ENCODE measurements at regions not wholly inside any gene's neighbourhood (a gene's known extent, or its start where the extent isn't known, plus 50 kb on each side); places are given as distances from the start of the nearest gene placed in this dataset.

DNA sequence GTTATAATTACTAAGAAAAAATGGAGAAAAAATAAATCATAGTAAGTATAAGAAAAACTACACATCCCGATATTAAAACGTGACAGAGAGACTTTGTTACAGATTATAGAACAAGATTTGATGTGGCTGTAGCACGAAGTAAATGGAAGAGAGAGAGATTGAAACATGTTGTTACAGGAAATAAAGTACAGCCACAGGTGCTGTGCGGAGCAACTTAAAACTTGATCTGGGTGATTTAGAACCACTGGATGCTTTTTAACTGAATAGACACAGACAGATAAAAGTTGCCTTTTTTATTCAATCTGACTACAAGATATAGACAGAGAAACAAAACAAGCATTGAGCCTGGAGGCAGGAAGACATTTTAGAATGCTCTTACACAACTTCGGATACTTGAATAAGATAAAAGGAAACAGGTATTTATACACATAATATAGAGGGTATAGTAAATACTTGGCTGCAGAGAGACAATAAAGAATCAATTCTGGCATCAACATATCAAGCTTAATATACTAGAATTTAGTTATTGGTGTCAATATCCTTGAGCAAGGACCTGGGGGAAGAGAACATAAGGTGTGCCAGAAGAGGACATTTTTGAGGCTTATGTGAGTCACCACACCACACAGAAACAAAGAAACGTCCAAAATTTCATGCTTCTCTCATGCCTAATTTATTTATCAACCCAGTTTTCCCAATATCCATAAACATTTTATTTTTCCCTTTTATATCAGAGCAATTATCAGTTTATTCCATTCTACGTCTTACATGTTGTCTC is 548.5 kb downstream of the SLITRK1 start:
- no peak for DNase-seq (ENCODE audit: low read depth)

DNA sequence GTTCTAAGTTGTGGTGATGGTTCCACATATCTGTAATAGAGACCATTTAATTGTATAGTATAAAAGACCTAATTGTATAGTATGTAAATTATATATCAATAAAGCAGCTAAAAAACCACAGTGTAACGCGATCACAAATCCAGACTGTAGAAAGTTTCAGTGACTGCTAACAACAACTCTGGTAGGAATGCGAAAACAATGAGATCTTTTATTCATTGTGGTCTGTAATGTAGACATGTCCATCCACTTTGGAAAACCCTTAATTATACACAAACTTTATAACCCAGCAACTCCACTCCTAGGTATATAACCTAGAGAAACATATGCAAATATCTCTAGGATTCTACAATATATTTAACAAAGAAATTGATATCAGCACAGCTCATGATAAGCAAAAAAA is 549.5 kb downstream of the SLITRK1 start:
- DNase-seq (ENCODE audit: low read depth): no peak

DNA sequence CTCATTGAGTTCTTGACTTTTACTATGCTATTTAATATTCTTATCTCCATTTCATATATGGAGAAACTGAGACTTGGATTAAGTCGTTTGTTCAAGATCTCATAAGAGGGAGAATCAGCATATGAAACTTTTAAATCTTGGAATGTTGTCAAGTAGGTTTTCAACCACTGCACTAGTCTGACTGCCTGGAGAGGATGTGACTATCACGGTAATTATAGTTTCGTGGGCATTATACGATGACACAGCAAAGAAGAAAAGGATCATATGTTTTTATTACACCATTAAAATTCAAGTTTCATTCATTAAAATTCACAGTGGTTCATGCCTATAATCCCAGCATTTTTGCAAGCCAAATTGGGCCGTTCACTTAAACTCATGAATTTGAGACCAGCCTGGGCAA is 555.2 kb downstream of the SLITRK1 start:
- no peak for DNase-seq (ENCODE audit: low read depth)

DNA sequence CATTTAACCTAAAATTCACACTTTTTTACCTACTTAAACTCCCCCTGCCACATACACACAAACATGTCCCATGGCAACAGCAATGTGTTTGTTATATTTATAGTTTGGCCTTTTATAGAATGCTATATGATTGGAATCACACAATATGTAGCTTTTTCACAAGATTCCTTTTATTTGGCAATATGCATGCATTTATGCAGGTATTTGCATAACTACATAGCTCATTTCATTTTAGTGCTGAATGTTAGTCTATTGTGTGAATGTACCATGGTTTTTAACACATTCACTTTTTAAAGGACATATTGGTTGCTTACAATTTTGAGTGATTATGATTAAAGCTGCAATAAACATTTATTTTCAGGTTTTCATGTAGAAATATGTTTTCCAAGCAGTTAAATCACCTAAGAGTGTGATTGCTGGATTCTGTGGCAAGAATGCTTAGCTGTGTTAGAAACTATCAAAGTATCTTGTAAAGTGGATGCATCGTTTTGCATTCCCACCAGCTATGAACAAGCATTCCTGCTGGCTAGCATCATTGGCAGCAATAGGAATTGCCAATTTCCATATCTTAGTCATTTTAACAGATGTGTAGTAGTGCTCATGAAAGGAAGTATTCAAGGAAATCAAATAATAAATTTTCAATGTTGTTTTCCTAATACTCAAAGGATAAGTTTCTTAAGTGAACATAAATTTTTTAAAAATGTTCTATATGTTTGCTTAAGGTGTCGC is 557.0 kb downstream of the SLITRK1 start:
- DNase-seq (ENCODE audit: low read depth): peak; percentile 75

DNA sequence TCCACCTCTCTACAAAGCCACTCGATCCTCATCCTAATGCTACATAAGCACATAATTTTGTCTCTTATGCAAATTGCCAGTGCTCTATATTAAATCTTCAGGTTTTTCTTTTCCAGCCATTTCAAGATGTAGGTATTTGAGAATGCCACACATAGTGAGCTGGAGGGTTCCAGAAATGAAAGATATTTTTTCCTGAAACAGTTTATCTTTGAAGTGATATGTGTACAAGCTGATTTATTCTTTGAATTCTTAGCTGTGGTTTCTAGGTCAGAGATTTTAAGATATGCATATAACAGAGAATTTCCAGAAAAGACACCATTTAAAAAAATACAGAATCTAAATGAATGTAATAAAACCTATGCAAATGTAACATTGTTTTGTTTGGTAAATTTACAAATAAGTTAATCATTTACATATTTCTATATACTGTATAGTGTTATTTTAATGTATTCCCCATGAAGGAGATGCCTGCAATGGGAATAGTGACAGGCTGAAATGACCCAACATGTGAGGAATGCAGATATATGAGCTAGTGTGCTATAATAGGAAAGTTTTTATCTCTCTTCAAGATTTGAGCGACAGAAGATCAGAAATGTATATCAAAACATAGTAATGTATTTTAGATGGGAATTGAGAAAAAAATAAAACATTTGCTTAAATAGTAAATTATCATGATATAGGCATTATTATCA is 570.2 kb downstream of the SLITRK1 start:
- peak; percentile 3 for DNase-seq (ENCODE audit: low read depth)

DNA sequence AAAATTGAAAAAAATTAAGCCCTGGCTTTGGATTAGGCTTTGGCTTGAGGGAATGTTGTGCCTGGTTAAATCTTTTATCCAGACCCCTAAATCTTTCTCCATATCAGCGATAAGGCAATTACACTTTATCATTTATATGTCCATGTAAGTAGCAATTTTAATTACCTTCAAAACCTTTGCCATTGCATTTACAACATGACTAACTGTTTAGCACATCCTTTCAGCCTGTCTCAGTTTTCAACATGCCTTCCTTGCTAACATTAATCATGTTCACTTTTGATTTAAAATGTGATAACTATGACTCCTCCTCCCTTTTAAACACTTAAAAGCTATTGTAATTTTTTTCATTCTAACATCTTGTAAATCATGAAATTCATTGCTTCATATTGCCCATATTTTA is 583.7 kb downstream of the SLITRK1 start:
- no peak for DNase-seq (ENCODE audit: low read depth)

DNA sequence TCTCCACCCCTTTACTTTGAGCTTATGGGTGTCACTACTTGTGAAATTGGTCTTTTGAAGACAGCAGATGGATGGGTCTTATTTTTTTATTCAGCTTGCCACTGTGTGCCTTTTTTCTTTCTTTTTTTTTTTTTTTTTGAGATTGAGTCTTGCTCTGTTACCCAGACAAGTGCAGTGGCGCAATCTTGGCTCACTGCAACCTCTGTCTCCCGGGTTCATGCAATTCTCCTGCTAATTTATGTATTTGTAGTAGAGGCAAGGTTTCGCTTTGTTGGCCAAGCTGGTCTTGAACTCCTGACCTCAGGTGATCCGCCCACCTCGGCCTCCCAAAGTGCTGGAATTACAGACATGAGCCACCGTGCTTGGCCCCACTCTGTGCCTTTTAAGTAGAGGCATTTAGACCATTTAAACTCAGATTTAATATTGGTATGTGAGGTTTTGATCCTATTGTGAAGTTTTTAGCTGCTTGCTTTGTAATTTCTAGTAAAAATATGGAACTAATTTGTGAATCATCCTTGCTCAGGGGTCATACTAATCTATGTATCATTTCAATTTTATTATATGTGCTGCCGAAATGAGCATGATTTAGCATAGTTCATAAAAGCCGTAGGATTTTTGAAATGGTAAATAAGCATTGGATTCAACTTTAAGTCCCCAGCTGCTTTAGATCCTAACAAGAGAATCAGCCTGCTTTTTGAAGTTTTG is 584.5 kb downstream of the SLITRK1 start:
- DNase-seq (ENCODE audit: low read depth): peak; percentile 34

DNA sequence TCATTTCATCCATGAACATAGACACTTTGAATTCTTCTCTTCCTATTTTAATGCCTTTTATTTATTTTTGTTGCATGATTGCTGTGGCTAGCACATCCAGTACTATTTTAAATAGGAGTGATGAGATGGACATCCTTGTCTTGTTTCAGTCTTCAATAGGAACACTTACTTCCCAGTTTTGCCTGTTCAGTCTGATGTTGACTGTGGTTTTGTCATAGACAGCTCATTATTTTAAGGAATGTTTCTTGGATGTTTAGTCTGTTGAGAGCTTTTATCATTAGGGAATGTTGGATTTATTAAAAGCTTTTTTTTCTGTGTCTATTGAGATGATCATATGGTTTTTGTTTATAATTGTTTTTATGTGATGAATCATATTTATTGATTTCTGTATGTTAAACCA is 586.6 kb downstream of the SLITRK1 start:
- no peak for DNase-seq (ENCODE audit: low read depth)

DNA sequence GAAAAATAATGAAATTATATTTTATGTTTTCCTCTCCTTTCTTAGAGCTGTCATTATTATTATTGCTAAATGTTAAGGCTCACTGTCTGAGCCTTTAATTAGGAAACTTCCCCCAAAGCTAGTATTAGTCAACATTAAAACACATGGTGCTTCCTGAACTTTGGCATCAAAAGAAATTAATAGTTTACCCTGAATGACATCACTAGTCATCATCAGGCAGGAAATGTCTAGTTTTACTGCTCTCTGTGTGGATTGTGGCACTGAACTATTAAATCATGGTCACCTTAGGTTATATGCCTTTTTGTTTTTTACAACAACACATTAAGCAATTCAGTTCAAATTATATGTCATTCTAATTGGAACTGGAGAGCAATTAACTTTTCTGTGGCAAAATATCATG is 595.5 kb downstream of the SLITRK1 start:
- peak; percentile 45 for DNase-seq (ENCODE audit: low read depth)

DNA sequence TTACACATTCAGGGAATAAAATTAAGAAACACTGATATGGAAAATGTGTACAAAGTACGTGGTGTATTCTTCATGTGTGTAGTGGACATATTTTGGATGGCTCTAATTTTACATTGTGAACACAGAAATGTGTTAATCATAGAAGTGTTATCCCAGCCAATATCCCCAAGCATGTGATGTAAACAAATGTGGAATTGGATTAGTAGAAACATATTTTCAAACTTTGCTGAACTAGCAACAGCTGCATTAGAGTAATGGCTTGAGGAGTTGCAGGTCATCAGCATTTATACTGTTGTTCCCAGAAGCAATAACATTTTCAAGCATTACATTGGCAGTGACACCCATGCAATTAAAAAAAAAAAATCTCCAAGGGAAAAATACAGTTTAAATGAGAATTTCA is 600.6 kb downstream of the SLITRK1 start:
- DNase-seq (ENCODE audit: low read depth): peak; percentile 76

DNA sequence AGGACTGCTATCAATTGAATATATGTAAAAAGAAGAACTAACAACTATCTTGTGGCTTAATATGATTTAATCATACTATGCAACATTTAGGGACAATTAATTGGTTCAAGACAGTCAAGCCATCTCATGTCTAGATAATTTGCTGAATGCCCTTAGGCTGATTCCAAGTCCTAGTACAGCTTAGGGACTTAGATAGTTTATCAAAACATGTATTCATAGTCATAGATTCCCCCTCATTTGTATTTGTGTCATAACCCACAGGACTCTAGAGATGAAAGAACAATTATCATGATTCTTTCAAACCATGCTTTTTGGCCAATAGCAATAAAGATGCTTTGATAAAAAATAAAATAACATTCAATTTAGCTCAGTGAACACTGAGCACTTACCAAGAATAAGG is 607.6 kb downstream of the SLITRK1 start:
- DNase-seq (ENCODE audit: low read depth): no peak

DNA sequence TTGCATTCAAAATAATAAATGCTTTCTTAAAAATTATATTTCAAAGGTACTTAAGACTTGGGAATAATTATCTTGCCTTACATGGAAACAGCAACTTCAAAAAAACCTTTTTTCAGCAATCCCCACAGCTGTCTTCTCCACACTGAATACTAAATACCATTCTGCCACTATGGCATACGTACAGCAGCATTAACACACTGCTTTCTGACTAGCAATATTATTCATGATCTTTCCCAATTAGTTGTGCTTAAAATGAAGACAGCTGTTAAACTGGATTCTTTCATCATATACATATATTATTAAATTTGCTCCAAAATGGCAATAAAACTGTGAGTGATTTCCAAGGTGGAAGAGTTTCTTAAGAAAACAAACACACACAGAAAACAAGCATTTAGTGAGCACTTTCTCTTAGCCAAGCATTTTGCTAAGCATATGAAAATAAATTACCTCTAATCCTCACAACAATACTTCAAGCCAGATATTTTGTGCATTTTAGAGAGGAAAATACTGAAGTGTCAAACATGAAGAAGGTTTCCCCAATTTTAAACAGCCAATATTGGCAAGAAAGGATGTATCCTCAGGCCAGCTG is 609.5 kb downstream of the SLITRK1 start:
- DNase-seq (ENCODE audit: low read depth): peak; percentile 21

DNA sequence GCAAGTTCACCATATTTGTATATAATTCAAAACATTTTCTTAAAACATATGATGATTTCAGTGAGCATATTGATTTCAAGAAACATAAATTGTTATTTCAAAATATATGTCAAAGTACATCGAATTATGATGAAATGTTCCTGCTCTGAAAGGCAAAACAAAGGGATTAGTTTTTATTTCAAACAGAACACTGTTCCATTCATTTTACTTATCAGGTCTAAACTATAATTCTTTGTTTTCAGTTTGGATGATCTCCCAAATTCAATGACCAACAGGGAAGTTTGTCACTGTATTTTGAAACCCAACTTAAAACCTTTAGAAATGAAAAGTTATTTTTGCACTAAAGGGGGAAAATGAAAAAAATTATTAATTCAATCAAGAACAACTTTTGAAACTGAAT is 610.2 kb downstream of the SLITRK1 start:
- peak; percentile 41 for DNase-seq (ENCODE audit: low read depth)

DNA sequence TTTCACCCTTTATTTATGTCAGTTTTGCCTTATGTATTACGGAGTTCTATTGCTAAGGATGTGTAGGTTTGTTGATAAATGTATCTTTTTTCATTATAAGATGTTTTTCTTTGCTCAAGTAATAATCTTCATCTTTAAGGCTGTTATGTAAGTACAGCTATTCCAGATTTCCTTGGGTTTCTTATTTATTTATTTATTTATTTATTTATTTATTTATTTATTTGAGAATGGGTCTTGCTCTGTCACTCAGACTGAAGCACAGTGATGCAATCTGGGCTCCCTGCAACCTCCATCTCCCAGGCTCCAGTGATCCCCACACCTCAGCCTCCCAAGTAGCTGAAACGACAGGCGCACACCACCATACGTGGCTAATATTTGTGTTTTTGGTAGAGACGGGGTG is 617.0 kb downstream of the SLITRK1 start:
- DNase-seq (ENCODE audit: low read depth): no peak

DNA sequence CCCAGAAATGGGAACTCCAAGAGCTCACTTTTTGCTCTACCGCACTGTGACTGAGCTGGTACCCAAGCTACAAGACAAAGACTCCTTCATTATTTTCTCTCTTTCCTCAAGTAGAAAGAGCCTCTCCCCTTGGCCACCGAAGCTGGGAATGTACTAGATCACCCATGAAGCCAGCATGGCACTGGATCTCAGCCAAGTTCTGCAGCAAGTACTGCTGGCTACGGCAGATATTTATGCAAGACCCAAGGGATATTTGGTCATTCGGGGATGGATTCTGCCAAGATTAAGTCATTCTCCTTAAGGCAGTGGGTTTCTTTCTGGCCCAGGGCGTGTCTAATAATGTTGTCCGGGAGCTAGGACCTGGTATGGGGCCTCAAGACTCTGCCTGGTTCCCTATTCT is 633.5 kb downstream of the SLITRK1 start:
- peak; percentile 73 for DNase-seq (ENCODE audit: low read depth)

DNA sequence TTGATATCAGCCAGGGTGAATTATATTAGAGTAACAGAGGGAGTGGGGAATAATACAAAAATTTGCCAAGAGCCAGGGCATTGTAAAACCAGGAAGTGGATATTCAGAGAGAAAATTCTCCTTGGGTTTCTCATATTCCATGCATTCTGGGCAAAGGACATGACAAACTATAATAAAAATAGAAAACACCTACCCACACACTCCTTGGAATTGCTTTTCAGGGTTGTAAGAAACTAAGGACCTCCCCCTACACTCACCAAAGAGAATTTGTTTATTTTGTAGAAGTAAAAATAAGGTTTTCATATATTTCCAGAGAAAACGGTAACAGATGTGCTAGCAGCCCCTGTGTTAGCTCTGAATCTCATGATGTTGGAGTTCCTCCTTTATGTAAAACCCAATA is 649.6 kb downstream of the SLITRK1 start:
- peak; percentile 62 for DNase-seq (ENCODE audit: low read depth)

DNA sequence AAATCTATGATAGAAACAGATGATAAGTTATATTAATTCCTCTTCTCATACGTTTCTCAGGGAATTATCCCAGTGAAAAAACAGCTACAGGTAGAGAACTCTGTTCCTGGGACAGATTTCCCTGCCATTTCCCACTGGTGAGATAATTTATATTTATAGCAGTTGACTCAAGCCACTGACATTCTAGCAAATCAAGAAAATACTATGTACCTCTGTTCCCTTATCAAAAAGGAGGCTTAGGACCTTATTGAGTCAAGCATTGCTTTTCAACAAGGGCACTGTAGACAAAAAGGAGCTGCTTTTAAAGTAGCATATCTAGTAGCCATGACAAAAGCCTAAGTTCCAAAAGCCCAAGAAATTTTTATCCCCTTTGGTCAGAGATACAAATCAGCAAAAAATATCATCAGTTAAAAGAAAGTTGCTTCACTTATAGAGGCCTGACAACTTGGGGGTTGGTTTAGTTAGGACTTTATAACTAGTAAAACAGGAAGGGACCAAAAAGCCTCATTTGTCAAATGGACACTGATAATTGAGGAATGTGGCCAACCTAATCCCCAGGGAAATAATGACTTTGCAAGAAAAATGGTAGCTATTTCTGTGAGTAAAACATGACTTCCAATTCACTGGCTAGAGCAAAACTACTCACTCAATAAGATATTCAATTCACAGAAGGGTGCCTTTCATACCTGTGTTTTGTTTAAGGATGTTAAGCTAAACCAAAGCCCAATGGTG is 652.5 kb downstream of the SLITRK1 start:
- no peak for DNase-seq (ENCODE audit: low read depth)

DNA sequence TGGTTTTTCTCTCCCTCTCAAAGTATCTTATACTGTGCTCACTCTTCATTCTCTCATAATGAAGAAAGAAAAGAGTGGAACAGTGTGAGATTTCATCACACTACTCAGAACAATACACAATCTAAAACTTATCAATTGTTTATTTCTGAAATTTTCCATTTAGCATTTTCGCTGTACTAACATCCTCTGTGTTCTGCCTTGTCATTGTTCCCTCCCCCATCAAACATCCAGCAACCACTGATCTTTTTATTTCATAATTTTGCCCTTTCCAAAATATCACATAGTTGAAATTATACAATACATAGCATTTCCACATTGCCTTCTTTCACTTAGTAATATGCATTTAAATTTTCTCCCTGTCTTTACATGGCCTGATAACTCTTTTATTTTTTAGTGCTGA is 658.7 kb downstream of the SLITRK1 start:
- DNase-seq (ENCODE audit: low read depth): peak; percentile 61

DNA sequence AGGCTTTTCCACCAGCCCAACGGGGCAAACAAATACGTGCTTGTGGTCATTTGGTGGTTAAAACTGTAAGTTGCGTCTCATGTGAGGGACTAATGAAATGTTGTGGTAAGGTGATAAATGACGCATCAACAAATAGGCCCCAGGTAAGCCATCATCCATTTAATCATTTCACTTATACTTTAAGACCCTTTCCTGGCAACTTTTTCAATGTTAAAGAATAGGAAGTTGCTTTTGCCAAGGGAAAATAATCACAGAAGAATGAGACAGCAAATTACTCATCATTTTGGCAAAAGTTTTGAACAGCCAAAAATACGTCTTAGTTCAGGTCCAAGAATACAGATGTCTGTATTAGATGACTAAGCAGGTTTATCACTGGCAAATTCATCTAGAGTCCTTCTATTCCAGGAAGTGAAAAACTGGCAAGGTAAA is 660.4 kb downstream of the SLITRK1 start:
- peak; percentile 89 for DNase-seq (ENCODE audit: low read depth)

DNA sequence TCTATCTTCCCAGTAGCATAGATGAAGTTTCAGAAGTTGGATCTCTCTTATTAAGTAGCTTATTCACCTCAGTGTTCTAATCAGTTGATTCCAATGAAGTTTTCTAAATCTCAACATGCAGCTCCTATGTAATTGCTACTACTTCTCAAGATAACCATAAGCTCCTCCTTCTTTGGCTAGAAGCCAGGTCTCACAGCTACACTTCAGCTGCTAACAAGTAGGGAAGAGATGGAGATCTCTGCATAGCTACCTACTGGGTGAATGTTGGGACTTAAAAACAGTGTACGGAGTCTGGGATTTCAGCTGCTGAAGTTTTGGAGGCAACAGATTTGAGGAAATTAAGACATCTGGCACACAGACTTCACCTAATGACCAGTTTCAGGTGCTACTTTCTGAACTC is 661.0 kb downstream of the SLITRK1 start:
- no peak for DNase-seq (ENCODE audit: low read depth)

DNA sequence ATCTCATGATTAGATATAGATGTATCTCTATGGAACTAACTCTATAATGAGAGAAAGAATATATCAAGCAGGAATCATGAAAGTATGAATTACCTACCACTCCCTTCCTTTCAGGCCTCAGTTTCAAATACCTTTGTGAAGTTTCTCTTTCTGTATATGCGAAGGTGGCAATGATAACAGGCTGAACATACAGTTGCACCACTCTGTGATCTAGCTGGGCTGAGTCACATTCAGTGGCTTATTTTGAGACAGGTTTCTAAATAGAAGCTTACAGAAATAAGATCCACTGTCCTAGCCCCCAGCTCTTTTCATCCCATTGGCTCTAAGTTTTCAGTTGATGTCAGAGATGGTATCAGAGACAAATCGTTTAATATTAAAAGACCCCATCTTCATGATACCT is 662.0 kb downstream of the SLITRK1 start:
- no peak for DNase-seq (ENCODE audit: low read depth)

Data from fibroblast of gingiva (primary cell).